SU-DHL-6 (cell line): ENCODE measurements at regions not wholly inside any gene's neighbourhood (a gene's known extent, or its start where the extent isn't known, plus 50 kb on each side); places are given as distances from the start of the nearest gene placed in this dataset.

Experiments used
- EZH2phosphoT487 ChIP-seq: fragments of 200-600 bp; sonication (generic), shearing (Covaris generic); conservative IDR thresholded peaks from 2 replicates; pipeline ENCODE4 v1.6.1; 2018; ENCODE audit warnings: mild to moderate bottlenecking, antibody characterized with exemption, low read length, moderate library complexity, mixed read lengths
- TF ChIP-seq, protein P1 (sequence below): fragments of 200-600 bp; sonication (generic); IDR thresholded peaks from one replicate; pipeline ENCODE4 v1.5.1; 2017; ENCODE audit warnings: antibody characterized with exemption, mild to moderate bottlenecking, low read length, moderate library complexity; ENCODE audit not compliant: insufficient read depth, poor library complexity, severe bottlenecking

DNA sequence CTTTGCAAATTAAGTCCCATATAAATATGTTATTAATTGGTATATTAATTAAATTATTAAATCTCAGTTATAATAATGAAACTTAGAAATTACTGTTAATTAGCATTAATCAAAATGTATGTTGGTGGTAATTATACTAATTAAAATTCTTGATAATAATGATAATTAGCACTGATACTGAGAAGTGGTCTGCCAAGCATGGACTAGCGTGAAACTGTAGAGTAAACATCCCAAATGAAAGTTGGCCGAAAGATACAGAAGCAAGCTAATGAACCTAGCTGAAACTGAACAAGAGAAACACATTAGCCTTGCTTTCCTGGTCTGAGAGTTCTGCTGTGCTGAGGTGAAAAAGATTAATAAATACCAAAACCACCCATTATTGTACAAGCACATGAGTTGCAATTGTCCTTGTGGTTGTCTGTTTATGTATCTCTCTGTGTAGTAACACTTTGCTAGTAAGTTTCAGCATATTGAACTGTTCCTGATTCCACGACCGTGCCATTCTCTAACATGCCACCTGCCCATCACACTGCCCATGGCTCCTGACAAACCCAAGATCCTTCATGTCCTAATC, 341.8 kb downstream of the PLPP3 start:
- TF ChIP-seq, protein P1, sequence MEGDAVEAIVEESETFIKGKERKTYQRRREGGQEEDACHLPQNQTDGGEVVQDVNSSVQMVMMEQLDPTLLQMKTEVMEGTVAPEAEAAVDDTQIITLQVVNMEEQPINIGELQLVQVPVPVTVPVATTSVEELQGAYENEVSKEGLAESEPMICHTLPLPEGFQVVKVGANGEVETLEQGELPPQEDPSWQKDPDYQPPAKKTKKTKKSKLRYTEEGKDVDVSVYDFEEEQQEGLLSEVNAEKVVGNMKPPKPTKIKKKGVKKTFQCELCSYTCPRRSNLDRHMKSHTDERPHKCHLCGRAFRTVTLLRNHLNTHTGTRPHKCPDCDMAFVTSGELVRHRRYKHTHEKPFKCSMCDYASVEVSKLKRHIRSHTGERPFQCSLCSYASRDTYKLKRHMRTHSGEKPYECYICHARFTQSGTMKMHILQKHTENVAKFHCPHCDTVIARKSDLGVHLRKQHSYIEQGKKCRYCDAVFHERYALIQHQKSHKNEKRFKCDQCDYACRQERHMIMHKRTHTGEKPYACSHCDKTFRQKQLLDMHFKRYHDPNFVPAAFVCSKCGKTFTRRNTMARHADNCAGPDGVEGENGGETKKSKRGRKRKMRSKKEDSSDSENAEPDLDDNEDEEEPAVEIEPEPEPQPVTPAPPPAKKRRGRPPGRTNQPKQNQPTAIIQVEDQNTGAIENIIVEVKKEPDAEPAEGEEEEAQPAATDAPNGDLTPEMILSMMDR = no peak
- TF ChIP-seq EZH2phosphoT487 = no peak
